NCI-H2029 (cell line): ENCODE measurements at regions not wholly inside any gene's neighbourhood (a gene's known extent, or its start where the extent isn't known, plus 50 kb on each side); places are given as distances from the start of the nearest gene placed in this dataset.

Experiments used
- DNase-seq: peaks from one replicate; lab custom pipeline; 2025; lab: John Stamatoyannopoulos, UW

DNA sequence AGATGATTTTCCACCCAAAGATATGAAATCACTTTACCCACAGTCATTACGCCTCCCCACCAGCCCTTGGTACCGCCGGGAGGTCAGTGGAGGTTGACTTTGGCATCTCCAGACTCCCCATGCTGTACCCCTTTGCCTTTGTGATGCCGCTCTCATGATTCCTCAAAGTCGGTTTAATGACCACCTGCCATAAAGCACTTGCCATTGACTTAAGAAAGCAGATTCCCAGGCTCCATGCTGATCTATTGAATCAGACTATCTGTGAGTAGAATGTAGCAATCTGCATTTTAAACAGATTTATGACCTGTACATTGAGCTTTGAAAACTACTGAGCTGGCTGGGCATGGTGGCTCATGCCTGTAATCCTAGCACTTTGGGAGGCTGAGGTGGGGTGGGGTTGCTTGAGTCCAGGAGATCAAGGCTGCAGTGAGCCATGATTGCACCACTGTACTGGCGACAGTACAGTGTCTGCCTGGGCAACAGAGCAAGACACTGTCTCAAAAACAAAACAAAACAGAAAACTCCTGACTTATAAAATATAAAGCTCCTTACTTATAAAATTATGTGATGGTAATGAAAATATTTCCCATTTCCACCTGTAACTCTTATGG is 235.2 kb downstream of the KLF5 start:
- no peak for DNase-seq

GRCh38 chr13:73292127-73292526 is 233.3 kb downstream of the KLF5 start:
- DNase-seq = no peak

DNA sequence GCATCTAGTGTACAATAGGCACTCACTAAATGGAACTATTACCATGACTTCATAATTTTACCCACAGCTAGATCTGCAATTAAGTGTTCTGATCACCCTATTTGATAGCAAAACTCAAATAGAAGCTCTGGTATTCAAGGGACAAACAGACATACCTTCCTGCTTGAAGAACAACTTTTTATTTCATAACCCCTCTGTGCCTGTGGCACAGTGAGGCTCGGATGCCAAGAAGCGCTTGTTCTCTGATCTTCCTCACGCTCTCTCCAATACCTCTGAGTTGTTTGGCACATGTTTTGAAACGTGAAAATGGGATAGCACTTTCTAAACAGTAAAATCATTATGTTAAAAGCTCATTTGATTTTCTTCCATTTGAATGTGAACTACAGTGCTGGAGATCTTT is 232.0 kb downstream of the KLF5 start:
- no peak for DNase-seq

DNA sequence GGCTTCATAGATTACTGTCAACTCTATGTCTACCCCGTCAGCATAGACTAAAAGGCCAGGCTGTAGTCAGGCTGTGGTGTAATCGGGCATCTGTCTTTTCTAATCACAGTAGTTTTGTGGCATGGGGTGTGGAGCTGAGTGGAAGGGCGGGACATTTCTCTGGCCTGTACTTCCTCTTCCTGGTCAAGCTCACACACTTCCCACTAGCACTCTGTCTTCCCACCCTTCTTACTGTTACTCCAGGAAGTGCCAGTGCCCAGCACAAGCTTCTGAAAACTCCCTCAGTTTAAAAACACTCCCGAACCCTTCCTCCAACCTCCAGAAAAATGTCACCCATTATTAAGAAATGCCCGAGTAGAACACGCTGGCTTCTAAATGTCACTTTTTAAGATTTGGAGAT is 229.8 kb downstream of the KLF5 start:
- no peak for DNase-seq

DNA sequence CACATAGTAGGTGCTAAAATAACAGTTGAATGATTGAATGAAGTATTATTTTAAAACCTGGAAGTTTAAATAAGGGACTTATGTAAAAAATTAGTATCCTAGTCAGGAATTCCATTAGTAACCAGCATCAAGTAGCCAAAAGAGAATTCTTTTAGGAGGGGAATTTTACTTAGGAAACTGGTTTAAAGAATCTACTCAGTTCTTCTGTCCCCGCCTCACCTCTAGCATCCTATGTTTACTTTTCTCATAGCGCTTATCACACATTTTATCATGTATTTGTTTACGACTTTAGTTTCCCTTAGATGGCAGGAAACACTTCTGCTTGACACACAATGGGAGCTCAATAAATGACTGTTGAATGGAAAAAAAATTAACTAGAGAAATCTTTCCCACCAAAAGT is 229.0 kb downstream of the KLF5 start:
- no peak for DNase-seq

DNA sequence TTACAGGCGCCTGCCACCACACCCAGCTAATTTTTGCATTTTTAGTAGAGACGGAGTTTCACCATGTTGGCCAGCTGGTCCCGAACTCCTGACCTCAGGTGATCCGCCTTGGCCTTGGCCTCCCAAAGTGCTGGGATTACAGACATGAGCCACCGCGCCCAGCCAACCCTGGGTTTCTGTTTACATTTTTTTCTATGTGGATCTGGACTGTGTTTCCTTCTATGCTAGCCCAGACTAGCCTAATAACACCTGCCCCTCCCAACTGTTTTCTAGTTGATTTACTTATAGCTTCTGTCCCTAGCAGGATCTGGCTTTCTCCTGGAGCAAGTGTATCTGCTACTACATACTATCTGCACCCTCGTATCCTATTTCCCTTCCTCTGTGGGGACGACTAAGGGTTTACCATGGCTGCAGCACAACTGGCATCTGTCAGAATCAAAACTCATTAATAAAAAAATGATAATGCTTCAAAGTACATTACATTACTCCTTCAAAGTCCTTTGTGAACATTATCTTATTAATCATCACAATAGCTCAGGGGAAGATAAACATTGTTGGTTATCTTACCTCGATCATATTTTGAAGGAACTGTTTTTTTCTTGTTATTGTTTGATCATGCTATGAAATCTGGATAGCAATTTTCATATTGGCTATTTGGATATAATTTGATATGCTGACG is 228.3 kb downstream of the KLF5 start:
- DNase-seq = no peak

- DNase-seq = no peak
Observed at GRCh38 chr13:73286177-73286576, 227.4 kb downstream of the KLF5 start.

DNA sequence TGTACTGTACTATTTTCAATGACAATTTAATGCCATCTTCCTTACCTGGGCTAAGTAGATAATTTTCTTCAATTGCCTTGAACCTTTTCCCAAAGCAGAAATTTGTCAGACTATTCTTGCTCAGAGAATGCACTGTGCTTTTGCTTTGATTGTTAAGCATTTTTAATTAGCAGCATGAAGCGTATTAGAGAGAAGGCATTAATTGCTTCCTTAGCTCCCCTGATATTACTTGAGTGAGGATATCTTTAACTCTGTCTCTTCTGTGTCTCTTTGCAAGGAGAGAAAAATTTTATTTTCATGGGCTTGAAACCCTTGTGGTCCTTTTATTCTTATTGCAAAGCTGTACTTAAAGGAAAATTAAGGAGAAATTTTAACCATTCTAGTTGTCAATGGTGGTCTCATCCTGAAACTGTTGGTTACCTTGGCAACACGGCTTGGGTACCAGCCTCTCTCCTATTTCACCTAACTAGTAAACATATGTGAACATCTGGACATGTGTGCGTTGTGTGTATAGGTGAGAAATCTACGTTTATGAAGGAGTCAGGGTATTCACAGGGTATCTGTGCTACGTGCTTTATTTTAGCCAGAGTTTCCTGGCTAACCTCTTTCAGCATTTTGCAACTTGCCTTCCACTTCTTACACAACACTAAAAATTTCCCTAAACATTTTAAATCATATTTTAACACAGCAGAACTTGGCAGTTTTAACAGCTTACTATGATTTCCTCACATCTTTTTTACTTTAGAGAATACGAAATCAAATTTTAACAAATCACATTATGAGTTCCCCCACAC is 225.5 kb downstream of the KLF5 start:
- DNase-seq = no peak

DNA sequence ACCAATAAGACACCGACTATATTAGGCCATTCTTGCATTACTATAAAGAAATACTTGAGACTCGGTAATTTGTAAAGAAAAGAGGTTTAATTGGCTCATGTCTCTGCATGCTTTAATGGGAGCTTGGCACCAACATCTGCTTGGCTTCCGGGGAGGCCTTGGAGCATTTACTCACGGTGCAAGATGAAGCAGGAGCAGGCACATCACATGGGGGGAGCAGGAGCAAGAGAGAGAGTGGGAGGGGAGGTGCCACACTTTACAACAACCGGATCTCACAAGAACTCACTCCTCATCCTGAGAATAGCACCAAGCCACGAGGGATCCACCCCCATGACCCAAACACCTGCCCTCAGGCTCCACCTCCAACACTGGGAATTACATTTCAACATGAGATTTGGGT is 224.8 kb downstream of the KLF5 start:
- no peak for DNase-seq

DNA sequence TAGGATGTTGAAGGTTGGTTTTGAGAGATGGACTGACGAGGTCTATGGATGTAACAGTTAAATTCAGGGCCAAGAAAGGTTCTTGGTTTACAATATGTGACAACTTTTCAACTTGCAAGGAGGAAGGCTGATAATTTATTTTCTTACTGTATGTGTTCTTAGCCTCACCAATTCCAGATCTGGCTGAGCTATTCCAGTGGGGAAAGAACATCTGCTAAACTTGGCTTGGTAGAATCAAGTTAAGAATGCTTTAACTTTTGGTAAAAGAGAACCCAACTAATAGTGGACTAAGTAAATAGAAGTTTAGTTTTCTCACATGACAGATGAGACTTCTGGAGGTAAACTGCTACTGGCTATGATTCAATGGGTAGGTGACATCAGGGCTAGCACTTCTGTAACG is 222.9 kb downstream of the KLF5 start:
- no peak for DNase-seq

- DNase-seq = no peak
Observed at GRCh38 chr13:73278186-73278585, 219.4 kb downstream of the KLF5 start.

DNA sequence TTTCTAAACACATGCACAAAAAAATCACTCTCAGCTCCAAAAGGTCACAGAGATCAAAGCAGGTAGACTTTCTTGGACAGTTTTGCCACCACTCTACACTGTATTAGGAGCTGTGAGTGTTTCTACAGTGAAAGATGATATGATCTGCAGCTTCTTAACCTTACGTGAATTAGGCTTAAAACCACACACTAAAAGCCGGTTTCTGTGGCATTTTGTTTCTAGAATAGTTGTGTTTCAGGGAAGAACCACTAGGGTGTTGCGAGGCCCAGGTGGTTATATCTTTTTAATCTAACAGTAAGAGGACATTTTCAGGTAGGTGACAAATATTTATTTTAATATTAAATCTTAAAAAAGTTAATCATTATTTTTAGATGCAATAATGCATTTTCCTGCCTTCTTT is 216.4 kb downstream of the KLF5 start:
- DNase-seq = no peak

DNA sequence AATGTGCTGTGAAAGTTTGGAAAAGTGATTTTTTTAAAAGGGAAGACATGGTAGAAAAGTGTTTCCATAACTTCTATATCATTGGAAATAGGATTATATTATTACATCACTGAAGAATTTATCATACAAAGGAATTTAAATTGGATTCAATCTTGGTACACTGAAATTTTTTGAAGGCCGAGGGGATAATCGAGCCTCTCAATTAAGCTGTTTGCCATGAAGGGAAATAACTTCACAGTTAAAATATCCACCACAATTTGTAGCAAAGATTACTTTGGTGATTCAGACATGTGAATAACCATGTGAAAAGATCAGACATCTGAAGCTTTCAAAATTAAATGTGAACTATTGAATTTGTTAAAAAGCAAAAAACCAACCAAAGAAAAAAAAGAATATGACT is 215.3 kb downstream of the KLF5 start:
- DNase-seq = no peak

GRCh38 chr13:73273745-73274144 is 214.9 kb downstream of the KLF5 start:
- DNase-seq = no peak

GRCh38 chr13:73273276-73273675 is 214.5 kb downstream of the KLF5 start:
- DNase-seq = no peak

GRCh38 chr13:73272831-73273230 is 214.0 kb downstream of the KLF5 start:
- DNase-seq = no peak

DNA sequence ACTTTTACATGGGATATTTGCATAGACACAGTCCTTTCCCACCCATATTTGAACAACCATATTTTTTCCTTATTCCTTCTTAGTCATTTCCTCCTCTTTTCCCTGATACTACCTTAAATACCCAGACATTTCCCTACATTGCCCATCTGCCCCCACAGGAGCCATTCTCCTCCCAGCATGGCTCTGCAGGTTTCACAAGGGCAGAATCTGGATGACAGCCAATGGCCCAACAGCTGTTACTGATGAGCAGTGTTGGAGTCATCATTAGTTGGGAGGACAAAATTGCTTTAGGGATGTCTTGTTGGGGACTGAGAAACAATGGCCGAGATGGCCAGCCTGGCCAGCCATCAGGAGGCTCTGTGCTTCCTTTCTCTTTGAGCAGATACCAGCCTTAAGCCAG is 209.5 kb downstream of the KLF5 start:
- no peak for DNase-seq

GRCh38 chr13:73266640-73267180 is 207.9 kb downstream of the KLF5 start:
- no peak for DNase-seq

- no peak for DNase-seq
Observed at GRCh38 chr13:73262862-73263627, 204.2 kb downstream of the KLF5 start.

- no peak for DNase-seq
Observed at GRCh38 chr13:73261739-73262216, 203.0 kb downstream of the KLF5 start.

DNA sequence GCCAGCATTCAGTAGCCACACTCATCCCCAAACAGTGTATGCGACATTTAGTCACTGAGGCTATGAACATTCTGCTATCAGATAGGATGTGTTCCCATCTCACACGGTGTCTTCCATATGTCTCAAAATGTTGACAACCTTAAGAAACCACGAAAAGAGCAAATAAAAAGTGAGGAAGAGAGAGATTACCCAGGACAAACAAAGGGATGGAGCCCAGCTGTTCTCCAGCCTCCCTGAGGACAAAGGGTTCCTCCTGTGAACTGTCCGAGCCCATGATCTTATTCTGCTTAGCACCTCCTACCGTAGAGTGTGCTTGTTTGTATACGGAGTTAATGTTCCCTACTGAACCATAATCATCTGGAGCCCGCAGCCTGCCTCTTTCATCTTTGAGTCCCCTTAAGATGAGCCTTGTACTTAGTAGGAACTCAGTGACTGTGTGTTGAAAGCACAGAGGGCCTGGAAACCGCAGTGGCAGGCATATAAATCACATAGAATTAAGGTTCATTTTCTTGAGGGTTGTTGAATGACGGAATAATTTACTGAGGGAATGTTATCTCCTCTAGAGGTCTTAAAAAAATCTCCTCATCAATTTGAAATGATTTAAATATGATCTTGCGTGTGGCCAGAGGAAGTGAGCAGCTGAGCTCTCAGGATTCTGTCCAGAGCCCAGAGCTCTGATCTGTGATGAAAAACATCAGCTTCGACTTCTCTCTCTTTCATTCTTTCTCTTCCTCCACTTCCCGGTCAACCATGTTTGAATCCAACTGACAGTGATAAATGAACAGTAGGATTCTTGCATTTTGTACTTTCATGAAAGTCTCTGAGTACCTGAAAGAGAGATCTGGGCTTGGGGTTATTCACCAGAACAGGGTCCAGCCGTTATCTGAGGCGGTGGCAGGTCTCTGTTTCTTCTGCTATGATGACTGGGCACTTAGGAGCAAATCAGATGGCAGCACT is 200.5 kb downstream of the KLF5 start:
- no peak for DNase-seq
